OCI-LY7 (cell line): ENCODE measurements at regions not wholly inside any gene's neighbourhood (a gene's known extent, or its start where the extent isn't known, plus 50 kb on each side); places are given as distances from the start of the nearest gene placed in this dataset.

Experiments used
- BruUV-seq: library from RNA; stranded (reverse); fragments of 400-500 nt; replicated peaks from 2 replicates; lab custom pipeline; 2021; lab: Mats Ljungman, UMichigan
- CTCF ChIA-PET: fragments of 300-600 bp; sonication (Branson Sonifier 250); formaldehyde crosslinking; loops from one replicate; lab custom pipeline; 2022; ENCODE audit warnings: antibody characterized with exemption; ENCODE audit not compliant: unreplicated experiment; lab: Charles Lee
- POLR2A ChIA-PET: fragments of 300-600 bp; sonication (Branson Sonifier 250); formaldehyde crosslinking; loops from one replicate; lab custom pipeline; 2022; ENCODE audit warnings: antibody characterized with exemption; lab: Charles Lee
- DNase-seq: peaks from one replicate; pipeline ENCODE4 v3.0.0-alpha.2; 2015; ENCODE audit warnings: low spot score
- H2AFZ ChIP-seq: fragments of 200-600 bp; sonication (generic), shearing (Covaris generic); 2 replicates; pipeline ENCODE4 v1.6.1; 2014; ENCODE audit warnings: mild to moderate bottlenecking, antibody characterized with exemption, low read length, moderate library complexity
- H3K27ac ChIP-seq: fragments of 200-600 bp; sonication (generic); 2 replicates; pipeline ENCODE4 v1.5.1; 2014; ENCODE audit warnings: mixed run types, low read depth, mild to moderate bottlenecking, moderate library complexity, low read length, inconsistent platforms; ENCODE audit not compliant: poor library complexity, severe bottlenecking
- H3K36me3 ChIP-seq: fragments of 200-600 bp; sonication (generic); 2 replicates; pipeline ENCODE4 v1.6.1; 2014; ENCODE audit warnings: mild to moderate bottlenecking, antibody characterized with exemption, low read length, moderate library complexity, mixed read lengths; ENCODE audit not compliant: insufficient read depth
- H3K4me1 ChIP-seq: fragments of 200-600 bp; sonication (generic); 2 replicates; pipeline ENCODE4 v1.5.1; 2014; ENCODE audit warnings: mild to moderate bottlenecking, low read length; ENCODE audit not compliant: insufficient read depth, poor library complexity, severe bottlenecking
- H3K4me2 ChIP-seq: fragments of 200-600 bp; sonication (generic); 2 replicates; pipeline ENCODE4 v1.6.1; 2014; ENCODE audit warnings: mild to moderate bottlenecking, low read length
- H3K4me3 ChIP-seq: fragments of 200-600 bp; sonication (generic); 2 replicates; pipeline ENCODE4 v1.5.1; 2014; ENCODE audit warnings: mild to moderate bottlenecking, low read depth, low read length; ENCODE audit not compliant: poor library complexity, severe bottlenecking
- H3K79me2 ChIP-seq: fragments of 200-600 bp; sonication (generic); 2 replicates; pipeline ENCODE4 v1.6.1; 2016; ENCODE audit warnings: low read depth, mild to moderate bottlenecking, low read length, moderate library complexity, mixed read lengths; ENCODE audit not compliant: insufficient read depth
- H3K9me2 ChIP-seq: fragments of 200-600 bp; sonication (generic); 2 replicates; pipeline ENCODE4 v1.6.1; 2016; ENCODE audit warnings: mild to moderate bottlenecking, low read length, mixed read lengths; ENCODE audit not compliant: insufficient read depth
- H3K9me3 ChIP-seq: fragments of 200-600 bp; sonication (generic); 2 replicates; pipeline ENCODE4 v1.6.1; 2014; ENCODE audit warnings: mild to moderate bottlenecking, mixed run types, low read length, mixed read lengths
- H4K20me1 ChIP-seq: fragments of 200-600 bp; sonication (generic); 2 replicates; pipeline ENCODE4 v1.6.1; 2014; ENCODE audit warnings: mild to moderate bottlenecking, antibody characterized with exemption, low read length, moderate library complexity, mixed read lengths; ENCODE audit not compliant: insufficient read depth
- EZH2phosphoT487 ChIP-seq: fragments of 200-600 bp; sonication (generic); IDR thresholded peaks from 2 replicates; pipeline ENCODE4 v1.6.1; 2018; ENCODE audit warnings: low read depth, borderline replicate concordance, mild to moderate bottlenecking, mixed run types, antibody characterized with exemption, low read length, moderate library complexity, mixed read lengths
- intact Hi-C: fragments of 100-400 bp; cut with micrococcal nuclease; formaldehyde crosslinking; loops from one replicate; pipeline ENCODE4 v1.10.0; 2022; ENCODE audit not compliant: unreplicated experiment
- TF ChIP-seq, protein P1 (sequence below): fragments of 200-600 bp; sonication (generic); conservative IDR thresholded peaks from 2 replicates; pipeline ENCODE4 v1.5.1; 2014; ENCODE audit warnings: mild to moderate bottlenecking, antibody characterized with exemption, low read length, moderate library complexity, mixed read lengths

DNA sequence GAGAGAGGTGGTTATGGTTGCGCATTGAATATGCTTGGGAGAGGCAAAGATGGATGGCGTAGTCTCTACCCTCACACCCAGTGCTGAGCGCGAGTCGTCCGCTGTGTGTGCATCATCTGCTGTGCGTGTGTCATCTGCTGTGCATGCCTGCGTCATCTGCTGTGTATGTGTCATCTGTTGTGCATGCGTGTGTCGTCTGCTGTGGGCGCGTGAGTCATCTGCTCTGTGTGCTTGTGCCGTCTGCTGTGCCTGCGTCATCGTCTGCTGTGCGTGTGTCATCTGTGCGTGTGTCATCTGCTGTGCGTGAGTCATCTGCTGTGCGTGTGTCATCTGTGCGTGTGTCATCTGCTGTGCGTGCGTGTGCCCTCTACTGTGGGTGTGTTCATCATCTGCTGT is 68.0 kb upstream of the IRX4 start:
- ChIA-PET CTCF (no interaction called here), POLR2A (no interaction called here)
- no peak for DNase-seq
- BruUV-seq = no TSS peak
- no peaks in the 10 kb centered on the region for H3K4me1 ChIP-seq
- H3K27ac ChIP-seq = no peak overlapping the region
- no peak overlapping the region for H2AFZ ChIP-seq
- H3K79me2 ChIP-seq = no peaks in the 10 kb centered on the region
- no peaks in the 10 kb centered on the region for H3K9me2 ChIP-seq
- no peak overlapping the region for H3K4me2 ChIP-seq
- TF ChIP-seq EZH2phosphoT487 = no peak
- no peaks in the 10 kb centered on the region for H3K36me3 ChIP-seq
- no peaks in the 10 kb centered on the region for H4K20me1 ChIP-seq
- intact Hi-C loops = no loop called here
- H3K9me3 ChIP-seq = no peaks in the 10 kb centered on the region
- no peak overlapping the region for H3K4me3 ChIP-seq

GRCh38 chr5:1950096-1950707 is 67.5 kb upstream of the IRX4 start:
- H4K20me1 ChIP-seq = no peaks in the 10 kb centered on the region

DNA sequence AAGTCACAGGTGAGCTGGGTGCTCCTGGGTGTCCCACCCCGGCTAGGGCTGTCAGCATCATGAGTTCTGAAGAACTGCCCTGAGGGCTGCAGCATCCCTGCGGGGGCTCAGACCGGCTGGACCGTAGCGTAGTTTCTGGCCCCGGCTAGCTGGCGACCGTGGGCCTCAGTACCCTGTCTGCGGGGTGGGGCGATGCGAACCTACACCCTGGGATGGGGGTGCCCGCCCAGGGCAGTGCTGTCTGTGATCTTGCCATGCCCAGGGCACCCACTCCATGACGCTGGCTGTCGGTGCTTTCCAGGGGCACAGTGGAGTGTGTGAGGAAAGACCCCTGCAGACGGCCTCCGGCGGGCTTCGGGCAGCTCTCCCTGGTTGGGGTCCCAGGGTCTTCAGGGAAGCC is 66.5 kb upstream of the IRX4 start:
- intact Hi-C loops = no loop called here
- no peaks in the 10 kb centered on the region for H3K79me2 ChIP-seq
- ChIA-PET CTCF (interaction anchor here (0.5 kb wide), 1 partner anchor 66 kb away, joined by 3 read pairs; no protein-coding TSS in a partner anchor), POLR2A (no interaction called here)
- DNase-seq = no peak
- no peak overlapping the region for H3K27ac ChIP-seq
- H3K36me3 ChIP-seq = no peaks in the 10 kb centered on the region
- TF ChIP-seq, protein P1, sequence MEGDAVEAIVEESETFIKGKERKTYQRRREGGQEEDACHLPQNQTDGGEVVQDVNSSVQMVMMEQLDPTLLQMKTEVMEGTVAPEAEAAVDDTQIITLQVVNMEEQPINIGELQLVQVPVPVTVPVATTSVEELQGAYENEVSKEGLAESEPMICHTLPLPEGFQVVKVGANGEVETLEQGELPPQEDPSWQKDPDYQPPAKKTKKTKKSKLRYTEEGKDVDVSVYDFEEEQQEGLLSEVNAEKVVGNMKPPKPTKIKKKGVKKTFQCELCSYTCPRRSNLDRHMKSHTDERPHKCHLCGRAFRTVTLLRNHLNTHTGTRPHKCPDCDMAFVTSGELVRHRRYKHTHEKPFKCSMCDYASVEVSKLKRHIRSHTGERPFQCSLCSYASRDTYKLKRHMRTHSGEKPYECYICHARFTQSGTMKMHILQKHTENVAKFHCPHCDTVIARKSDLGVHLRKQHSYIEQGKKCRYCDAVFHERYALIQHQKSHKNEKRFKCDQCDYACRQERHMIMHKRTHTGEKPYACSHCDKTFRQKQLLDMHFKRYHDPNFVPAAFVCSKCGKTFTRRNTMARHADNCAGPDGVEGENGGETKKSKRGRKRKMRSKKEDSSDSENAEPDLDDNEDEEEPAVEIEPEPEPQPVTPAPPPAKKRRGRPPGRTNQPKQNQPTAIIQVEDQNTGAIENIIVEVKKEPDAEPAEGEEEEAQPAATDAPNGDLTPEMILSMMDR = no peak
- TF ChIP-seq EZH2phosphoT487 = no peak
- H3K4me2 ChIP-seq = no peak overlapping the region
- H4K20me1 ChIP-seq = no peaks in the 10 kb centered on the region
- H3K9me3 ChIP-seq = no peaks in the 10 kb centered on the region
- no peaks in the 10 kb centered on the region for H3K4me1 ChIP-seq
- H3K9me2 ChIP-seq = no peaks in the 10 kb centered on the region
- no peak overlapping the region for H2AFZ ChIP-seq
- H3K4me3 ChIP-seq = no peak overlapping the region
- no TSS peak for BruUV-seq

More at GRCh38 chr5:1950096-1950707, 67.5 kb upstream of the IRX4 start:
- no peak overlapping the region for H2AFZ ChIP-seq
- no peaks in the 10 kb centered on the region for H3K4me1 ChIP-seq
- no peaks in the 10 kb centered on the region for H3K79me2 ChIP-seq
- H3K27ac ChIP-seq = no peak overlapping the region
- H3K9me2 ChIP-seq = no peaks in the 10 kb centered on the region
- intact Hi-C loops = no loop called here
- no peaks in the 10 kb centered on the region for H3K36me3 ChIP-seq
- no TSS peak for BruUV-seq
- no peak for DNase-seq
- H3K4me2 ChIP-seq = no peak overlapping the region
- H3K4me3 ChIP-seq = no peak overlapping the region
- no peak for TF ChIP-seq EZH2phosphoT487
- TF ChIP-seq, protein P1 = no peak
- ChIA-PET POLR2A (no interaction called here), CTCF (no interaction called here)
- no peaks in the 10 kb centered on the region for H3K9me3 ChIP-seq
